IMR-90 (cell line): ENCODE measurements at regions not wholly inside any gene's neighbourhood (a gene's known extent, or its start where the extent isn't known, plus 50 kb on each side); places are given as distances from the start of the nearest gene placed in this dataset.

Experiments
- ATAC-seq: fragments of 200-7000 bp; cut with Tn5 transposase; 2 replicates; pipeline ENCODE4 v1.9.1; 2020; ENCODE audit warnings: low read depth, mild to moderate bottlenecking, moderate library complexity
- BruUV-seq: library from RNA; stranded (reverse); fragments of 400-500 nt; replicated peaks from 2 replicates; lab custom pipeline; 2021; lab: Mats Ljungman, UMichigan
- CTCF ChIA-PET: fragments of 300-600 bp; formaldehyde crosslinking; extraction: SDS; loops from one replicate; lab custom pipeline; 2021; ENCODE audit warnings: antibody characterized with exemption; lab: Yijun Ruan, JAX
- POLR2A ChIA-PET: fragments of 300-600 bp; sonication (Branson Sonifier 250); formaldehyde crosslinking; loops from one replicate; lab custom pipeline; 2022; ENCODE audit warnings: antibody characterized with exemption; ENCODE audit not compliant: unreplicated experiment; lab: Charles Lee
- DNase-seq: peaks from one replicate; pipeline ENCODE4 v3.0.0; 2013
- H2AFZ ChIP-seq: replicated peaks from 2 replicates; pipeline ENCODE3; 2013; ENCODE audit warnings: low read length, mild to moderate bottlenecking; ENCODE audit not compliant: poor library complexity
- H2AK5ac ChIP-seq: 2 replicates; pipeline ENCODE4 v1.6.1; 2013; ENCODE audit warnings: low read depth, low read length, inconsistent platforms
- H2AK9ac ChIP-seq: replicated peaks from 2 replicates; pipeline ENCODE3; 2013; ENCODE audit warnings: mild to moderate bottlenecking, low read depth, low read length, moderate library complexity; ENCODE audit not compliant: poor library complexity
- H2BK120ac ChIP-seq: 2 replicates; pipeline ENCODE4 v1.6.1; 2013; ENCODE audit warnings: low read depth, low read length, inconsistent platforms
- H2BK15ac ChIP-seq: 3 replicates; pipeline ENCODE4 v1.6.1; 2013; ENCODE audit warnings: low read depth, low read length, inconsistent platforms
- H2BK20ac ChIP-seq: 2 replicates; pipeline ENCODE4 v1.6.1; 2013; ENCODE audit warnings: low read depth, mild to moderate bottlenecking, inconsistent platforms, low read length, moderate library complexity
- H2BK5ac ChIP-seq: 2 replicates; pipeline ENCODE4 v1.6.1; 2013; ENCODE audit warnings: mild to moderate bottlenecking, low read depth, low read length, inconsistent platforms; ENCODE audit not compliant: poor library complexity, severe bottlenecking
- H3K14ac ChIP-seq: replicated peaks from 2 replicates; pipeline ENCODE4 v1.6.1; 2013; ENCODE audit warnings: low read depth, low read length, inconsistent platforms
- H3K18ac ChIP-seq: 2 replicates; pipeline ENCODE4 v1.6.1; 2013; ENCODE audit warnings: low read depth, low read length, control low read depth
- H3K23ac ChIP-seq: 2 replicates; pipeline ENCODE4 v1.6.1; 2013; ENCODE audit warnings: low read depth, low read length, inconsistent platforms
- H3K27ac ChIP-seq: 2 replicates; pipeline ENCODE4 v1.5.1; 2013; ENCODE audit warnings: mild to moderate bottlenecking, control low read depth, low read length; ENCODE audit not compliant: insufficient read depth
- H3K27me3 ChIP-seq: 2 replicates; pipeline ENCODE4 v1.6.1; 2013; ENCODE audit warnings: low read length; ENCODE audit not compliant: control insufficient read depth, insufficient read depth
- H3K36me3 ChIP-seq: 2 replicates; pipeline ENCODE4 v1.6.1; 2013; ENCODE audit warnings: low read length, mixed read lengths; ENCODE audit not compliant: control insufficient read depth, insufficient read depth
- H3K4ac ChIP-seq: 2 replicates; pipeline ENCODE4 v1.6.1; 2013; ENCODE audit warnings: low read depth, low read length, inconsistent platforms
- H3K4me1 ChIP-seq: 2 replicates; pipeline ENCODE4 v1.6.1; 2013; ENCODE audit warnings: low read length, mixed read lengths; ENCODE audit not compliant: control insufficient read depth, insufficient read depth
- H3K4me2 ChIP-seq: 2 replicates; pipeline ENCODE4 v1.6.1; 2013; ENCODE audit warnings: low read depth, mild to moderate bottlenecking, control low read depth, low read length, moderate library complexity
- H3K4me3 ChIP-seq: 2 replicates; pipeline ENCODE4 v1.5.1; 2013; ENCODE audit warnings: low read depth, mild to moderate bottlenecking, control low read depth, low read length, moderate library complexity; ENCODE audit not compliant: insufficient read depth
- H3K56ac ChIP-seq: 2 replicates; pipeline ENCODE4 v1.6.1; 2013; ENCODE audit warnings: low read length, inconsistent platforms; ENCODE audit not compliant: insufficient read depth; ENCODE audit errors: extremely low read depth
- H3K79me1 ChIP-seq, 2 experiments: 2 replicates each; pipeline ENCODE4 v1.6.1; 2013; ENCODE audit warnings: low read length in 2 of 2, inconsistent platforms in 1 of 2, low read depth in 1 of 2
- H3K9ac ChIP-seq: 2 replicates; pipeline ENCODE4 v1.6.1; 2013; ENCODE audit warnings: low read depth, low read length, control low read depth
- H3K9me1 ChIP-seq: 2 replicates; pipeline ENCODE4 v1.6.1; 2013; ENCODE audit warnings: low read length, inconsistent platforms; ENCODE audit not compliant: insufficient read depth
- H3K9me3 ChIP-seq: 2 replicates; pipeline ENCODE4 v1.6.1; 2013; ENCODE audit warnings: low read length; ENCODE audit not compliant: control insufficient read depth, insufficient read depth
- H4K20me1 ChIP-seq: 2 replicates; pipeline ENCODE4 v1.6.1; 2013; ENCODE audit warnings: low read length, inconsistent platforms; ENCODE audit not compliant: insufficient read depth
- H4K5ac ChIP-seq: 2 replicates; pipeline ENCODE4 v1.6.1; 2013; ENCODE audit warnings: mild to moderate bottlenecking, low read depth, low read length, control low read depth
- H4K8ac ChIP-seq, 2 experiments: 2 replicates each; pipeline ENCODE4 v1.6.1; 2013; ENCODE audit warnings: low read depth in 2 of 2, low read length in 2 of 2, control low read depth in 1 of 2, inconsistent platforms in 1 of 2
- H4K91ac ChIP-seq: 2 replicates; pipeline ENCODE4 v1.6.1; 2013; ENCODE audit warnings: low read depth, low read length, inconsistent platforms; ENCODE audit not compliant: insufficient read depth
- CEBPB ChIP-seq: IDR thresholded peaks from 2 replicates; pipeline ENCODE4 v1.6.1; 2012; ENCODE audit warnings: low read depth, low read length, improper control_type of control experiment
- FOS ChIP-seq: fragments of 150-350 bp; IDR thresholded peaks from 2 replicates; pipeline ENCODE4 v1.6.1; 2016; ENCODE audit warnings: low read depth, low read length
- WGBS, 2 experiments: methylation state at CpG; one replicate each; pipeline versions ENCODE4 v1.1.5 to v1.1.7; 2013; ENCODE audit warnings: missing lambda C conversion rate in 2 of 2; ENCODE audit not compliant: insufficient read length in 1 of 2; ENCODE audit errors: extremely low coverage in 2 of 2; 5-methylcytosine and 5-hydroxymethylcytosine counted together
- dilution Hi-C: fragments of 300-500 bp; cut with HindIII; formaldehyde crosslinking; loops from one replicate; pipeline ENCODE4 v1.14.3; 2018; ENCODE audit warnings: low sequenced_read_pairs; ENCODE audit not compliant: unreplicated experiment
- in situ Hi-C: fragments of 300-500 bp; cut with MboI; formaldehyde crosslinking; loops from 3 replicates; pipeline ENCODE4 v1.14.3; 2019; ENCODE audit warnings: low sequenced_read_pairs, inconsistent platforms, mixed read lengths
- intact Hi-C: fragments of 100-400 bp; cut with micrococcal nuclease; formaldehyde crosslinking; loops from 2 replicates; pipeline ENCODE4 v1.10.0; 2022

DNA sequence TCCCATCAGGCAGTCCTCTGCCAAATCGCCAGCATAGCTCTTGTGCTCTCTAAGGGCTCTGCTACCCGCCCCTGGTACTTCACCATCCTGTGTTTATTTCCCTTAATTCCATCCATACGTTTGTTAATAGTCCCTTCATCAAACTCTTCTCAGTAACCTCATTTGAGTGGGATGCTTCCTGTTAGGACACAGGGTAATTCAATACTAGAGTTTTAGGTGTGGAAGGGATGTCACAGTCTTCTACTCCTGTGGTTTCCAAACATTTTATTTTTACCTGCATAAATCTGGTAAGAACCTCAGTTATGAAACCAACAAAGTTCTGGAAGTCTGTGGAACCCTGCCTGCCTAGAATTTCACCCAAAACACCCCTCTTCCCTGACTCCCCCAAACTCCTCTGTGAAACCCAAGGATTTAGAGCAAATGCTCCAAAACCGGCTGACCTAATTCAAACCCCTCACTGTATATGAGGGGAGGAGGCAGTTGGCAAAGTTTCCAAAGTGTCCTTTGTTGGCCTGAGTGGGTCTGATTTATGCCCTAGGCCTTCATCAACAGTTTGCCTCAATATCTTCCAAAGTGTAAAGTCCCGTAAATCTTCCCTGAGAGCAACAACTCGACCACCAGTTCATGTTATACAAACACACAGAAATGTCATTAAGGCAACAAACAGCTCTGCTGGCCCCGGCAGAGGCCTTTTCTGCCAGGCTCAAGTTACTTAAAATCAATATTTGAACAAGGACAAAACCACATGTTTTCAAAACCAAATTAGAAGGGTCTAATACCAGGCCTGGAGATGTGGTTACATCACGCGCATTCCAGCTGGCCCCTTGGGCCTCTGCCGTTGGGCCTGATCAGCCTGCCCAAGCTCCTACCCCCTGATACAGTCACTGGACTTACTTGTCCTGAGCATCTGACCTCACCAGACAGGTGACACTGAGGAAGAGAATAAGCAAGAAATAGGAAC lies 82.4 kb upstream of the FGGY start:
- H3K9me3 ChIP-seq: no peaks in the 10 kb centered on the region
- no peak overlapping the region for H3K56ac ChIP-seq
- H3K4ac ChIP-seq: peak overlapping the region; percentile 33
- H3K9ac ChIP-seq: no peak overlapping the region
- H2AK9ac ChIP-seq: no peak overlapping the region
- H4K5ac ChIP-seq: peak overlapping the region; percentile 14; the same call in 1 of the 2 replicates
- H2AFZ ChIP-seq: no peak overlapping the region
- ChIA-PET POLR2A (no interaction called here), CTCF (no interaction called here)
- TF ChIP-seq FOS: no peak
- TF ChIP-seq CEBPB: no peak
- H2BK120ac ChIP-seq: peak overlapping the region; percentile 70
- no peaks in the 10 kb centered on the region for H3K27me3 ChIP-seq
- BruUV-seq: no TSS peak
- H3K4me3 ChIP-seq: no peak overlapping the region
- in situ Hi-C loops: no loop called here
- intact Hi-C loops: no loop called here
- peak overlapping the region; percentile 66 for H3K18ac ChIP-seq
- dilution Hi-C loops: no loop called here
- peak overlapping the region; percentile 21; the same call in 1 of the 2 replicates for H2AK5ac ChIP-seq
- peak overlapping the region; percentile 30; the same call in 1 of the 2 replicates for H3K27ac ChIP-seq
- no peak overlapping the region for H3K4me2 ChIP-seq
- H3K36me3 ChIP-seq: no peaks in the 10 kb centered on the region
- 0 out of 3 replicates have a peak overlapping the region, but pooled peaks have one; percentile 62 for H2BK15ac ChIP-seq
- H3K79me1 ChIP-seq: no peaks in the 10 kb centered on the region
- peaks cover 21% of the 10 kb centered on the region for H3K4me1 ChIP-seq
- H2BK5ac ChIP-seq: peak overlapping the region; percentile 6
- H4K91ac ChIP-seq: peak overlapping the region; percentile 9; the same call in 1 of the 2 replicates
- peak overlapping the region; percentile 16; the same call in 1 of the 2 replicates for H3K14ac ChIP-seq
- 0 out of 4 replicates have a peak overlapping the region, but pooled peaks of 1 of the 2 experiments have one; percentile 2 for H4K8ac ChIP-seq
- DNase-seq (peak; percentile 74), ATAC-seq (peak; percentile 90)
- 0 out of 2 replicates have a peak overlapping the region, but pooled peaks have one; percentile 17 for H3K23ac ChIP-seq
- 10% methylated on average over 2 of the region's 10 CpGs; no CpG with 5 or more reads in 1 of the 2 experiments for WGBS, 2 experiments
- peak overlapping the region; percentile 87 for H2BK20ac ChIP-seq
- no peaks in the 10 kb centered on the region for H4K20me1 ChIP-seq
- H3K9me1 ChIP-seq: peaks cover 6% of the 10 kb centered on the region; the same call in 1 of the 2 replicates
